Breast epithelium (tissue), 3 donors: ENCODE measurements at regions not wholly inside any gene's neighbourhood (a gene's known extent, or its start where the extent isn't known, plus 50 kb on each side); places are given as distances from the start of the nearest gene placed in this dataset.

ENCODE experiments used
- POLR2A ChIP-seq: fragments of 450-650 bp; IDR thresholded peaks from one replicate; pipeline ENCODE4 v1.6.1; 2016; ENCODE audit warnings: antibody characterized with exemption, mild to moderate bottlenecking, moderate library complexity
- POLR2AphosphoS5 ChIP-seq, 3 donors: sonication (generic); formaldehyde crosslinking; IDR thresholded peaks; one replicate each; pipeline ENCODE4 v1.6.1; 2017; ENCODE audit warnings: antibody characterized with exemption in 3 of 3
- TF ChIP-seq, protein P1 (sequence below), 3 donors: fragments of 450-650 bp; IDR thresholded peaks; one replicate each; pipeline ENCODE4 v1.5.1; 2016 to 2017; ENCODE audit warnings: antibody characterized with exemption in 3 of 3, mild to moderate bottlenecking in 3 of 3, moderate library complexity in 3 of 3

DNA sequence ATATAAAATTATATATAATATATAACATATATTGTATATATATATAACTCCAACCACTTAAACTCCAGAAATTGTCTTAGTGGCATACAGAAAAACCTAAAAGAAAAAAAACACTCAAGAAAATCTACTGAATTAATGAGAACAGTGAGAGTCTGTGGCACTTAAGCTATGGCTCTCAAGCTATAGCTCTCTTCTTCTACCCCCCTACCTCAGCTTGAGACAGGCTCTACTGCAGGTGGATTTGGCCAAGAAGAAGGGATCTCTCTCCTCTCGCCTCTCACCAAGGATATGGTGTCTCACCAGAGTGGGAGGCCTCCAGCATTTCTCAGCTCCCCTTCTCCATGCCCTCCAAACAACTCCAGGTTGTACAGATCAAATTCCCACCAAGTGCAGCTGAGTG is 64.5 kb upstream of the DAB2 start:
- TF ChIP-seq, protein P1, sequence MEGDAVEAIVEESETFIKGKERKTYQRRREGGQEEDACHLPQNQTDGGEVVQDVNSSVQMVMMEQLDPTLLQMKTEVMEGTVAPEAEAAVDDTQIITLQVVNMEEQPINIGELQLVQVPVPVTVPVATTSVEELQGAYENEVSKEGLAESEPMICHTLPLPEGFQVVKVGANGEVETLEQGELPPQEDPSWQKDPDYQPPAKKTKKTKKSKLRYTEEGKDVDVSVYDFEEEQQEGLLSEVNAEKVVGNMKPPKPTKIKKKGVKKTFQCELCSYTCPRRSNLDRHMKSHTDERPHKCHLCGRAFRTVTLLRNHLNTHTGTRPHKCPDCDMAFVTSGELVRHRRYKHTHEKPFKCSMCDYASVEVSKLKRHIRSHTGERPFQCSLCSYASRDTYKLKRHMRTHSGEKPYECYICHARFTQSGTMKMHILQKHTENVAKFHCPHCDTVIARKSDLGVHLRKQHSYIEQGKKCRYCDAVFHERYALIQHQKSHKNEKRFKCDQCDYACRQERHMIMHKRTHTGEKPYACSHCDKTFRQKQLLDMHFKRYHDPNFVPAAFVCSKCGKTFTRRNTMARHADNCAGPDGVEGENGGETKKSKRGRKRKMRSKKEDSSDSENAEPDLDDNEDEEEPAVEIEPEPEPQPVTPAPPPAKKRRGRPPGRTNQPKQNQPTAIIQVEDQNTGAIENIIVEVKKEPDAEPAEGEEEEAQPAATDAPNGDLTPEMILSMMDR (IDR thresholded peaks at IDR 0.05) = no peak
- TF ChIP-seq POLR2A (no peak), POLR2AphosphoS5 (IDR thresholded peaks at IDR 0.05) (no peak)
